ENCODE measurements at regions not wholly inside any gene's neighbourhood (a gene's known extent, or its start where the extent isn't known, plus 50 kb on each side); places are given as distances from the start of the nearest gene placed in this dataset.

GRCh38 chr1:56340977-56341376 lies 238.4 kb downstream of the PLPP3 start:
- no peak for DNase-seq

- no peak for DNase-seq
Observed at GRCh38 chr1:56339786-56340465, 239.4 kb downstream of the PLPP3 start.

GRCh38 chr1:56339093-56339492 lies 240.3 kb downstream of the PLPP3 start:
- DNase-seq, result no peak

- no peak for DNase-seq
Observed at GRCh38 chr1:56336982-56337381, 242.4 kb downstream of the PLPP3 start.

DNA sequence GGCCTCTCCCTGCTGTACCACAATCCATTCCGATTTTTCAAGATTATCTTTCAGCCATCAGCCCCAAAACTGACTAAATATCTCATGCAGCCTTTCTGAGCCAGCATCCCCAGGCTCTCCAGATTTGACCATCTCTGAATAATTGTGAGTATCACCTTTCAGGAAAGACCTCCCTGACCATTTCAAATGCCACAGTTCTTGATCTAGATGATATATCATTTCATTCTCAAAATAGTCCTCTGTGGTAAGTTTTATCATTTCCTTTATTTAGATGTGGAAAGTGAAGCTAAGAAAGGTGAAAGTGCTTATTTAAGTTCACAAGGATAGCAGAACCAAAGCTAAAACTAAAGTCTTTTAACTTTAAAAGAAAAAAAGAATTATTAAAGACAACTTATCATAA lies 244.0 kb downstream of the PLPP3 start:
- DNase-seq, result no peak

DNA sequence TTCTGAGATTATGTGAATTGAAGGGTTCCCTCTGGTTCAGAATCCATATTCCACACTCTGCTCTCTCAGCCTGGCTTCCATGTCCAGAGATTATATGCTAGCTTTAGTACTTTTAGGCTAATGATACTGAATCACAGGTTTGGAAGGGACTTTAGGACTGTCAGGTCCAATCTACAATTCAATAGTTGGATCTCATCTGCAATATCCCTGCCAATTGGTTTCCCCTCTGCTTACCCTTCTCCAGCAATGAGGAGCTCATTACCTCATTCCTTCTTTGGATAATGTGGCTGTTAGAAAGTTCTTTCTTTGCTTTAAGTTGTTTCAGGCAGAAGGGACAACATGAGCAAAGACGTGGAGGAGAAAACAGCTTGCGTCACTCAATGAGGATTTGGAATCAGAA lies 245.3 kb downstream of the PLPP3 start:
- DNase-seq, result no peak

DNA sequence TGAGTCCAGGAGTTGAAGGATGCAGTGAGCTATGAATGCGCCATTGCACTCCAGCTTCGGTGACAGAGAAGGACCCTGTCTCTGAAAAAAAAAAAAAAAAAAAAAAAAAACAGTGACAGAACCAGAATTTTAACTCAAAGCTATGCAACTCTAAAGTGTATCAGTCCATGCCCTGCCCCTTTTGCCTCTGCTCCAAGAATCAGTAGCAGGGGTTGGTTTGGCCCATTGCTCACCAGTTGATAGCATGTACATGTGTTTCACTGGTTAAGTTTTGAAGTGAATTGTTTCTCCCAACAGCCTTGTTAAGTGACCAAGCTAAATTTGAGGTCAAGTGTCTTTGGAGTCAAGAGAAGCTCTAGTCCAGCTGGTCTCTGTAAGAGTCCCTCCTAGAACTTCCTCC lies 245.9 kb downstream of the PLPP3 start:
- DNase-seq, result no peak

- no peak for DNase-seq
Observed at GRCh38 chr1:56331892-56332567, 247.3 kb downstream of the PLPP3 start.

- DNase-seq, result no peak
Observed at GRCh38 chr1:56331207-56331891, 248.0 kb downstream of the PLPP3 start.

- DNase-seq, result no peak
Observed at GRCh38 chr1:56330391-56331026, 248.9 kb downstream of the PLPP3 start.

- DNase-seq, result no peak
Observed at GRCh38 chr1:56329970-56330369, 249.4 kb downstream of the PLPP3 start.

DNA sequence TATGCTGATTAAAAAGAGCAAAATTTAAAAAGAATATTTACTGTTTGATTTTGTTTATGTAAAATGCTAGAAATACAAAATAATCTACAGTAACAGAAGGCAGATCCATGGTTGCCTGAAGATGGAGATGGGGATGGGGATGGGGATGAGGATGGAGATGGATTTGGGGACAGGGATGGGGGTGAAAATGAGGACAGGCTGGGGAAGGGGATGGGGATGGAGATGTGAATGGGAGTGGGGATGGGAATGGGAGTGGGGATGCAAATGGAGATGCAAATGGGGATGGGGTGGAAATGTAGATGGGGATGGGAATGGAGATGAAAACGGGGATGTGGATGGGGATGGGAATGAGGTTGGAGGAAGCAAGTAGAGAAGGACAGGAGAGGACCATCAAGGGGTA lies 252.2 kb downstream of the PLPP3 start:
- no peak for DNase-seq

DNA sequence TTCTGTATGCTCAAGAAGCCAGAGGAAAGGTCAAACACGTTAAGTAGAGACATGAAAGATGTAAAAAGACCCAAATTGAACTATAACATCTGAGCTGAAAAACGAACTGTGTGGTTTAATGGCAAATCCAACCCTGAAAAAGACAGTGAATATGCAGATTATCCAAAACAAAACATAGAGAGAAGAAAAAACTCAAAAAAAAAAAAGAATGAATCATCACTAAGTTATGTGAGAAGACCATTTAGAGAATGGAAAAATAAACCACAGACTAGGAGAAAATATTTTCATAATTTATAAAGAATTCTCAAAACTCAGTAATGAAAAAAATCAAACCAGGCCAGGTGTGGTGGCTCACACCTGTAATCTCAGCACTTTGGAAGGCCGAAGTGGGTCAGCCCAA lies 253.3 kb downstream of the PLPP3 start:
- DNase-seq, result no peak

GRCh38 chr1:56324504-56324903 lies 254.9 kb downstream of the PLPP3 start:
- DNase-seq, result no peak

GRCh38 chr1:56322211-56322610 lies 257.2 kb downstream of the PLPP3 start:
- no peak for DNase-seq

GRCh38 chr1:56321150-56321490 lies 258.2 kb downstream of the PLPP3 start:
- no peak for DNase-seq

DNA sequence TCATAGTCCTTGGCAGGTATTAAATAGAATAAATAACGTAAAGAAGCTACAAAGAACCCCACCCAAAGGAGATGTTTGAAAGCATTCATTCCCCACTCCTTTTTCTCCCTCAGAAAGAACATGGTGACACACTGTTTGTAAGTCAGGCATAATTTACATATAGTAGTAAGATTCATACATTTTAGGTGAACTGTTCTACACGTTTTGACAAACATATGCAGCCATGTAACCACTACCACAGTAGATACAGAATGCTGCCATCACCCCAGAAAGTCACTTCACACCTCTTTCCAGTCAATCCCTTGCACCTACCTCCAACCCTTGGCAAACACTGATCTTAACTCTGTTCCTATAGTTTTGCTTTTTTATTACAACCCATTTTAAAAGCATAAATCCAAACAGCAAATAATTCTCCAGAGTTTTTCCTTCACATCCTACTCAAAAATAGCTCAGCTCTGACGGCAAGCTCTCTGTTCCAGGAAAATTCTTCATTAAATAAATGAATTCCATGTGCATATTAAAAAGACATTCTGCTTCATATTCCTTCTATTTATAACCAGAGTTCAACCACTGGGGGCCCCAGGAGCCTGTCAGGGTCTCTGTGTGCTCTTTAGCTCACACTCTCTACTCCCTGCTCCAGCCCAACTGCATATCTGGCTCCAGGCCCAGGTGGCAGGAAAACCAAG lies 258.8 kb downstream of the PLPP3 start:
- DNase-seq, result no peak

DNA sequence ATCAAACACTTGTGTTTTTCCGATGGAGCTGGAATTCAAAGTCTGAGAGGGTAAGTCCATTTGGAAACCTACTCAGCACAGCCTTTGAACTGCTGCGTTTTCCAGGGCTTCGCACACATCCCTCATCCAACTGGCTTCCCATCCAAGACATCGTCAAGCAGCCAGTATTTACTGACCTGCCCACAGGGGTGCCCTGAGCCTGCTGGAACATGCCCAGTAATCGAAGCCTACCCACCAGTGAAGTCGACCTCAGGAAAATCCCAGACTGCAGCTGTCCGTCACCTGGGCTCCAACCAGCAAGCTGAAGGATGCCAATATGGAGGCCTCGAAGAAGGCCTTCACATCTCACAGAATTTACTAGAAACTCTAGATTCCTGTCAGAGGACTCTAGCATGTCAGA lies 261.6 kb downstream of the PLPP3 start:
- DNase-seq, result no peak

- no peak for DNase-seq
Observed at GRCh38 chr1:56315293-56315942, 263.9 kb downstream of the PLPP3 start.

DNA sequence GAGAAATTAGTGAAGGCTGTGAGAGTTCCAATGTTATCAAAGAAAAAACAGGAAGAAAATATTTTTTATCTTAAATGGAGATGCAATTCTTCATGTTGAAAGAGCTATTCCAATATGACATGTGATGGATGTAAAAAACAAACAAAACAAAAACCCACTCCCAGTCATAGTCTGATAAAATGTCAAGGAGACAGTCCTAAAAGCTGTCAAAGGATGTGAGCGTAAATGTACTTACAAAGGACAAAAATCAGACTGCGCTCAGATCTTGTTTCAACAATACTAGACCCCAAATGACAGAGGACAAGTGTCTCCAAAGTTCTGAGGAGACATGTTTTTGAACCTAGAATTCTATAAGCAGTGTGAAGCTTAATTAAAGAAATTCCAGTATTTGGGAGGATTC lies 265.8 kb downstream of the PLPP3 start:
- DNase-seq, result no peak

GRCh38 chr1:56311766-56312165 lies 267.6 kb downstream of the PLPP3 start:
- no peak for DNase-seq

- DNase-seq, result no peak
Observed at GRCh38 chr1:56310945-56311344, 268.4 kb downstream of the PLPP3 start.

DNA sequence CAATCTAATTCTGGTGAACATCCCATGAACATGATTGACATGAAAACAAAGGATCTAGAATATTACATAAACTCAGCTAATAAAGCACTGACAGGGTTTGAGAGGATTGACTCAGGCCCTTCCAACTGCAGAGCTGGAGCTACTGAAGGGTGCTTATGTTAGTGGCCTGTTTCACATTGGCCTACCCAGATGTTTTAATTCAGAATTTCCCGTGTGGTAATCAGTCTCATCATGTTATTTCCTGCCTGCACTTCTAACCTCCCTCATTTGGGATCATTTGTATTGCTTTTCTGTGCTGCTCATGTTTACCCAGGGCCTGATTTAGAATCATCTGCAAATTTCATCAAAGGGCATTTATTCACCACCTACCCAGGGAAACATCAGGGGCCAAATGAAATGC lies 270.3 kb downstream of the PLPP3 start:
- no peak for DNase-seq
